MG63 (cell line): ENCODE measurements at regions not wholly inside any gene's neighbourhood (a gene's known extent, or its start where the extent isn't known, plus 50 kb on each side); places are given as distances from the start of the nearest gene placed in this dataset.

ENCODE experiments used
- DNase-seq: peaks from one replicate; pipeline ENCODE4 v3.0.0-alpha.2; 2020
- H3K27me3 ChIP-seq: fragments of 250-450 bp; sonication (Bioruptor Pico); 2 replicates; pipeline ENCODE4 v1.5.1; 2020; ENCODE audit warnings: mild to moderate bottlenecking, moderate library complexity
- H3K36me3 ChIP-seq: fragments of 250-450 bp; sonication (Bioruptor Pico); 2 replicates; pipeline ENCODE4 v1.5.1; 2020; ENCODE audit warnings: mild to moderate bottlenecking, moderate library complexity
- H3K4me3 ChIP-seq: fragments of 250-450 bp; sonication (Bioruptor Pico); 2 replicates; pipeline ENCODE4 v1.5.1; 2020; ENCODE audit warnings: mild to moderate bottlenecking, moderate library complexity
- H3K9me3 ChIP-seq: fragments of 250-450 bp; sonication (Bioruptor Pico); 2 replicates; pipeline ENCODE4 v1.5.1; 2020; ENCODE audit warnings: mild to moderate bottlenecking, moderate library complexity

- no peaks in the 10 kb centered on the region for H3K36me3 ChIP-seq
- H3K4me3 ChIP-seq, result no peak overlapping the region
- no peaks in the 10 kb centered on the region for H3K27me3 ChIP-seq
- no peak for DNase-seq
- no peaks in the 10 kb centered on the region for H3K9me3 ChIP-seq
Measured at GRCh38 chr10:120689777-120690529, 161.2 kb upstream of the WDR11 start.

- no peaks in the 10 kb centered on the region for H3K9me3 ChIP-seq
- DNase-seq, result no peak
- no peak overlapping the region for H3K4me3 ChIP-seq
- no peaks in the 10 kb centered on the region for H3K36me3 ChIP-seq
- no peaks in the 10 kb centered on the region for H3K27me3 ChIP-seq
Measured at GRCh38 chr10:120691625-120692024, 159.5 kb upstream of the WDR11 start.

DNA sequence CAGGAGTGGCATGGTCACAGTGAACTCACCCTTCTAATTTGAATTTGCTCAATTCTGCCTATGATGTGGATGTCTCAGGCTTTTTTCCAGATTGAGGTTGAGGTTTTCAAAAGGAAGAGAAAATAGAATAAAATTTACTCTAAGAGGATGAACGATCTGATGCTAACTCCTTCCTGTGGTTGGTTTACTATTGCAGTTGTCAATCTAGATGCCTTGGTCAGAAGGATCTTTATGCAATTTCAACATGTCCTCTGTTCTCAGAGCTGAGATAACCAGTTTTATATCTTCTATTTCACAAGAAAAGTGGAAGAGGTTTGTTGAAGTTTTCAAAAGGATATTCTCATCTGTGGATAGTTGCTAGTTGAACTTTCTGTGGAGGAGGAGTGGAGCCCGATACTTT lies 150.7 kb upstream of the WDR11 start:
- H3K9me3 ChIP-seq, result peaks cover 3% of the 10 kb centered on the region
- no peaks in the 10 kb centered on the region for H3K27me3 ChIP-seq
- no peaks in the 10 kb centered on the region for H3K36me3 ChIP-seq
- no peak for DNase-seq
- no peak overlapping the region for H3K4me3 ChIP-seq

- no peaks in the 10 kb centered on the region for H3K36me3 ChIP-seq
- no peak overlapping the region for H3K4me3 ChIP-seq
- H3K27me3 ChIP-seq, result no peaks in the 10 kb centered on the region
- H3K9me3 ChIP-seq, result peaks cover 3% of the 10 kb centered on the region
- DNase-seq, result no peak
Measured at GRCh38 chr10:120701381-120701780, 149.8 kb upstream of the WDR11 start.

DNA sequence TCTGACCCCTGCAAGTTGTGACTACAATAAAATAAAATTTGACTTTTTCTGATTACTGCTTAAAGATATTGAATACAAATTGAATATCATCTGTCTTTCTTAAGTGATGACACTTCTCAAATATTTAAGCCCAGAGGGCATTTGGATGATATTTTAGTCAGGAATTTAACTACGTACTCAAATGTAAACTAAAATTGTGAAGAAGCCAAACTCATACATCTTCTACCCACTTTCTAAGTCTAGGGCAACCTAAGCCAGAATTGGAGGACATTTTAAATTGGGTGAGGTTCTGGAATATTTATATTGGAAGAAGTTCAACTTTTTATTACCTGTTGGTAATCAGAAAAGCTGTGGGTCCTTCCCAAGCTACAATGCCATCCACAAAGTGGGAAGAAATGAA lies 149.1 kb upstream of the WDR11 start:
- H3K36me3 ChIP-seq, result no peaks in the 10 kb centered on the region
- H3K9me3 ChIP-seq, result peaks cover 3% of the 10 kb centered on the region
- no peak overlapping the region for H3K4me3 ChIP-seq
- DNase-seq, result no peak
- H3K27me3 ChIP-seq, result no peaks in the 10 kb centered on the region

DNA sequence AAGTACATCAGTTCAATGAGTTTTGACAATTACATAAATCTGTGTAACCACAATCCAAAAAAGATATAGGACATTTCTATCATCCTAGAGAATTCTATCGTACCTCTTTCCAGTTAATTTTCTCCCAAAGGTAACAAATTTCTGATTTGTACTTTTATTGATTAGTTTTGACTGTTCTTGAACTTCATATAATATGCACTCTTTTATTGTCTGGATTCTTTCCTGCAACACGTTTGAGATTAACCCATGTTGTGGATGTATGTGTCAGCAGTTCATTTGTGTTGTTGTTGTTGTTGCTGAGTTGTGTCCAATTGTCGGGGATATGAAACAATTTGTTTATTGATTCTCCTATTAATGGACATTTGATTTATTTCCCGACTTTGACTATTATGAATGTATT lies 145.9 kb upstream of the WDR11 start:
- Histone ChIP-seq H3K36me3 (no peaks in the 10 kb centered on the region), H3K9me3 (no peaks in the 10 kb centered on the region; the same call in 1 of the 2 replicates), H3K4me3 (no peak overlapping the region), H3K27me3 (no peaks in the 10 kb centered on the region)
- no peak for DNase-seq

- DNase-seq, result no peak
- Histone ChIP-seq H3K9me3 (no peaks in the 10 kb centered on the region), H3K36me3 (no peaks in the 10 kb centered on the region), H3K4me3 (no peak overlapping the region), H3K27me3 (no peaks in the 10 kb centered on the region)
Measured at GRCh38 chr10:120710076-120710475, 141.1 kb upstream of the WDR11 start.

- no peaks in the 10 kb centered on the region for H3K36me3 ChIP-seq
- no peak for DNase-seq
- no peak overlapping the region for H3K4me3 ChIP-seq
- H3K9me3 ChIP-seq, result no peaks in the 10 kb centered on the region
- H3K27me3 ChIP-seq, result no peaks in the 10 kb centered on the region
Measured at GRCh38 chr10:120711860-120712259, 139.3 kb upstream of the WDR11 start.

- Histone ChIP-seq H3K27me3 (no peaks in the 10 kb centered on the region), H3K9me3 (no peaks in the 10 kb centered on the region), H3K36me3 (no peaks in the 10 kb centered on the region), H3K4me3 (no peak overlapping the region)
- no peak for DNase-seq
Measured at GRCh38 chr10:120713573-120714205, 137.5 kb upstream of the WDR11 start.

DNA sequence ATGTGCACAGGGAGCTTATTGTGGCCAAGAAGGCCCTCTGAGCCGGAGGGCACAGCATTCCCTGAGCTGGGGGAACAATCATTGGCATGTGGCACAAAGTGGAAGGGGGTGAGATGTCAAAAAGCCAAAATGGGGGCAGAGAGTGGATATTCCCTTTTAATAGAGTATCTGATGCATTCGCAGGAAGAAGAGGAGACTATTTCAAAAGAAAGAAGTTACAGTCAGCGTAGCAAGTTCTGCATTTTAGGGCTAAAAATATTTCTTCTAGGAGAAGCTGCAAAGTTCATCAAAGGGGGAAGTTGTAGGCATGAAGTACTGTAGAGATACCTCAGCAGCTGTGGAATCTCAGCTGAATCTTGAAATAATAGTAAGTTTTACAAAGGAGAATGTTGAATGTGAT lies 136.0 kb upstream of the WDR11 start:
- Histone ChIP-seq H3K36me3 (no peaks in the 10 kb centered on the region), H3K4me3 (no peak overlapping the region), H3K27me3 (no peaks in the 10 kb centered on the region), H3K9me3 (no peaks in the 10 kb centered on the region)
- no peak for DNase-seq

DNA sequence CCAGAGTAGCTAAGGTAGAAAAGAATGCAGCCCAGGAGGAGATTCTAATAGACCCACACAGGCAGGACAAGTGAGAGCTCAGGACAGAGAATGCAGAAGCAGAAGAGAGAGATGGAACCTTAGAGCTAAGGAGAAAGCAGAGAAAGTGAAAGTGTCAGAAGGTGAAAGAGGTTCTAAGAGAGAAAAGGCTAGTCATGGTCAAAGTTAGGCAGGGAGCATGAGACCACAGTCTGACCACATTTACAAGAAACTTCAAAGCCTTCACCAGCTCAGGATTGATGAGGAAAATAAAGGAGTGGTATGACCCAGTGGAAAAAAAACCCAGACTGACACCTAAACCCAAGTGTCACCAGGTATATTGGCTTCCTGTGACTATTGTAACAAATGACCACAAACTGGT lies 131.8 kb upstream of the WDR11 start:
- DNase-seq, result no peak
- H3K27me3 ChIP-seq, result no peaks in the 10 kb centered on the region
- no peaks in the 10 kb centered on the region for H3K9me3 ChIP-seq
- H3K4me3 ChIP-seq, result no peak overlapping the region
- H3K36me3 ChIP-seq, result no peaks in the 10 kb centered on the region

- no peak for DNase-seq
- Histone ChIP-seq H3K4me3 (no peak overlapping the region), H3K36me3 (no peaks in the 10 kb centered on the region), H3K9me3 (no peaks in the 10 kb centered on the region), H3K27me3 (no peaks in the 10 kb centered on the region)
Measured at GRCh38 chr10:120727001-120727400, 124.2 kb upstream of the WDR11 start.

- no peak overlapping the region for H3K4me3 ChIP-seq
Measured at GRCh38 chr10:120729547-120729946, 121.6 kb upstream of the WDR11 start.

DNA sequence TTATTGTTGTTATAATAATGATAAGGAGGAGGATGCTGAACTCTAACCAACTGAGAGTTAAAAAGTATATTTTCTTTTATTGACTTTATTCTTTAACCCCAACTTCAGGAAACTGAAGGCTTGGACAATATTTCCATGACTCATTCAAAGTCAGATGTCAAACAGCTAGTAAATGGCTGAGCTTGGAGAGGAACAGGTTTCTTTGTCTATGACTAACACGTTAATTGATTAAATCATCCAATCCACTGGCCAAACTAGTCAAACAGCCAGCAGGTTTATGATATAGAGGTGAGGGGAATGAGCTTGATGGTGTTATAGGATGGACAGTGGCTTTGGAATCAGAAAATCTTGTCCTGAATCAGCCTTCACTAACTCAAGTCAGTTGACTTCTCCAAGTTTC lies 119.1 kb upstream of the WDR11 start:
- no peak overlapping the region for H3K4me3 ChIP-seq

More at GRCh38 chr10:120729547-120729946, 121.6 kb upstream of the WDR11 start:
- Histone ChIP-seq H3K36me3 (no peaks in the 10 kb centered on the region), H3K9me3 (no peaks in the 10 kb centered on the region), H3K27me3 (no peaks in the 10 kb centered on the region)
- no peak for DNase-seq

DNA sequence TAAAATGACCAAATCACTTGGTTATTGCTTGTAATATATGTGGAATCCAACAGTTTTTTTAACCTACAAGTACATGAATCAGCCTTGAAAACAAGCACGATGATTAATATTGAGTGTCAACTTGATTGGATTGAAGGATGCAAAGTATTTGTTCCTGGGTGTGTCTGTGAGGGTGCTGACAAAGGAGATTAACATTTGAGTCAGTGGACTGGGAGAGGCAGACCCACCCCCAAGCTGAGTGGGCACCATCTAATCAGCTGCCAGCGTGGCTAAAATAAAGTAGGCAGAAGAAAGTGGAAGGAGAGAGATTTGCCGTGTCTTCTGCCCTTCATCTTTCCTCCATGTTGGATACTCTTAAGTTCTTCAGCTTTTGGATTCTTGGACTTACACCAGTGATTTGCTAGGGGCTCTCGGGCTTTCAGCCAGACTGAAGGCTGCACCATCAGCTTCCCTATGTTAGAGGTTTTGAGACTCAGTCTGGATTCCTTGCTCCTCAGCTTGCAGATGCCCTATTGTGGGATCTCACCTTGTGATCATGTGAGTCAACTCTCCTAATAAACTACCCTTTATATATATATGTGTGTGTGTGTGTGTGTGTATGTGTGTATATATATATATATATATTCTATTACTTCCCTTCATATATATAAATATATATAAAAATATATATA lies 118.4 kb upstream of the WDR11 start:
- Histone ChIP-seq H3K9me3 (no peaks in the 10 kb centered on the region), H3K36me3 (no peaks in the 10 kb centered on the region), H3K4me3 (no peak overlapping the region), H3K27me3 (no peaks in the 10 kb centered on the region)
- no peak for DNase-seq

More for the DNA sequence above, 119.1 kb upstream of the WDR11 start:
- no peaks in the 10 kb centered on the region for H3K9me3 ChIP-seq
- no peaks in the 10 kb centered on the region for H3K36me3 ChIP-seq
- H3K27me3 ChIP-seq, result no peaks in the 10 kb centered on the region
- DNase-seq, result no peak

GRCh38 chr10:120734483-120735078 lies 116.6 kb upstream of the WDR11 start:
- no peaks in the 10 kb centered on the region for H3K9me3 ChIP-seq
- no peak for DNase-seq
- H3K27me3 ChIP-seq, result no peaks in the 10 kb centered on the region
- no peaks in the 10 kb centered on the region for H3K36me3 ChIP-seq
- no peak overlapping the region for H3K4me3 ChIP-seq

GRCh38 chr10:120735315-120735714 lies 115.8 kb upstream of the WDR11 start:
- Histone ChIP-seq H3K4me3 (no peak overlapping the region), H3K36me3 (no peaks in the 10 kb centered on the region), H3K27me3 (no peaks in the 10 kb centered on the region), H3K9me3 (no peaks in the 10 kb centered on the region)
- DNase-seq, result no peak
